ENCODE measurements at regions not wholly inside any gene's neighbourhood (a gene's known extent, or its start where the extent isn't known, plus 50 kb on each side); places are given as distances from the start of the nearest gene placed in this dataset.

DNA sequence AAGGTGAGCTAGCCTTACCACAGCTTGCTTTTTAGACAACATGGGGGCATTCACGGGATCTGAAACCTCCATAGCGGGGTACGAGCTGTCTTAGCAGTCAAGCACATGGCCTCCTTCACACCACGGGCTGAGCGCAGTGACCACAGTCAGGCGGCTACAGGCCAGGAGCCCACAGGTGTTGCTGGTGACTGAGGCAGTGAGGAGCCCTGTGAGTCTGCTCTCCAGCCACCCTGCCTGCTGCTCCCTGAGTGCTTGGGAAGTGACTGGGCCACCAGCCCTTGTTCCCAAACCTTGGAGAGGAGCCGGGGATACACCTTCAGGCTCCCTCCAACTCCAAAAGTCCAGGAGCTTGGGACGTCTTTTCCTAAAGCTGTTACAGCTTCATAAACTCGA is 418.1 kb upstream of the MYT1L start:
- intact Hi-C loops (cut with DNase I) = no loop called here
- H3K9me3 ChIP-seq = no peaks in the 10 kb centered on the region
- H3K27ac ChIP-seq = no peak overlapping the region
- H3K4me1 ChIP-seq = no peaks in the 10 kb centered on the region
- H3K36me3 ChIP-seq = no peaks in the 10 kb centered on the region
- H3K4me3 ChIP-seq = no peak overlapping the region
- H3K27me3 ChIP-seq = no peaks in the 10 kb centered on the region
- TF ChIP-seq, protein P1, sequence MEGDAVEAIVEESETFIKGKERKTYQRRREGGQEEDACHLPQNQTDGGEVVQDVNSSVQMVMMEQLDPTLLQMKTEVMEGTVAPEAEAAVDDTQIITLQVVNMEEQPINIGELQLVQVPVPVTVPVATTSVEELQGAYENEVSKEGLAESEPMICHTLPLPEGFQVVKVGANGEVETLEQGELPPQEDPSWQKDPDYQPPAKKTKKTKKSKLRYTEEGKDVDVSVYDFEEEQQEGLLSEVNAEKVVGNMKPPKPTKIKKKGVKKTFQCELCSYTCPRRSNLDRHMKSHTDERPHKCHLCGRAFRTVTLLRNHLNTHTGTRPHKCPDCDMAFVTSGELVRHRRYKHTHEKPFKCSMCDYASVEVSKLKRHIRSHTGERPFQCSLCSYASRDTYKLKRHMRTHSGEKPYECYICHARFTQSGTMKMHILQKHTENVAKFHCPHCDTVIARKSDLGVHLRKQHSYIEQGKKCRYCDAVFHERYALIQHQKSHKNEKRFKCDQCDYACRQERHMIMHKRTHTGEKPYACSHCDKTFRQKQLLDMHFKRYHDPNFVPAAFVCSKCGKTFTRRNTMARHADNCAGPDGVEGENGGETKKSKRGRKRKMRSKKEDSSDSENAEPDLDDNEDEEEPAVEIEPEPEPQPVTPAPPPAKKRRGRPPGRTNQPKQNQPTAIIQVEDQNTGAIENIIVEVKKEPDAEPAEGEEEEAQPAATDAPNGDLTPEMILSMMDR (IDR thresholded peaks at IDR 0.05) = no peak
- DNase-seq (ENCODE audit: low spot score in 2 of 2) = peak in 1 of 2 donors; percentile 52

DNA sequence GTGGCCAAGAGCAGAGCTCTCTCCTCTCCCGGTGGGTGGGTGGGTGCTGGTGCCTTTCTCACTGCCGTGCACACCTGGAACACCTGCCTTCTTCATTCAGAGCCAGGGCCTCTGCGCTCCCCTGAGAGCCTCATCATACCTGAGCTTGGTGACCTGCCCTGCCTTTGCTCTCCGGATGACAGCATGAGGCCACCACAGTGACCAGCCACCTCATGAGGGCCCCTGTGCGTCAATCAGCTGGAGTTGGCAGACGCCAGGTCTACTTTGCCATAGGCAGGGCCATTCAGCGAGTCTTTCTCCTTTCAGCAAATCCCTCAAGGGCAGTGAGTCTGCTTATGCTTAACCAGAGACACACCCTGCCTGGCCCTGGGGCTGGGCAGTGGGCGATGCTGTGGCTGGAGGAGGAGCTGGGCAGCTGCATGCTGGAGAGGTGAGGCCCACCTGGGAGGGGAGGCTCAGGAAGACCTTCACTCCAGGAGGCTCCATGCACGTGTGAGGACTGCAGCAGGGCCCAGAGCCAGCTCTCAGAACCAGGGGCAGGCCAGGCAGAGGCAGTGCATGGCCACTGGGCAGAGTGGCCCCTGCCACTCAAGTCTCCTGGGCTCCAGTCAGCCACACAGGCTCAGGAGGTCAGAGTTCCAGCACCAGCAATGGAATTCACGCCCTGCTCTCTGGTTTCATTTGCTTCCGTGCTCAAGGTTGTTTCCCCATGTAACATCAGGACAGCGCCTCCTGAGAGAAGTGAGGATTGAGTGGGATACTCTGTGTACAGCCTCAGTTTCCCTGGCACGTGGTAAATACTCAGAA is 417.5 kb upstream of the MYT1L start:
- Histone ChIP-seq H3K4me1 (no peaks in the 10 kb centered on the region), H3K36me3 (no peaks in the 10 kb centered on the region), H3K27ac (no peak overlapping the region), H3K4me3 (no peak overlapping the region), H3K9me3 (no peaks in the 10 kb centered on the region), H3K27me3 (no peaks in the 10 kb centered on the region)
- DNase-seq (ENCODE audit: low spot score in 2 of 2) = no peak
- TF ChIP-seq, protein P1 (IDR thresholded peaks at IDR 0.05) = no peak
- intact Hi-C loops (cut with DNase I) = no loop called here

DNA sequence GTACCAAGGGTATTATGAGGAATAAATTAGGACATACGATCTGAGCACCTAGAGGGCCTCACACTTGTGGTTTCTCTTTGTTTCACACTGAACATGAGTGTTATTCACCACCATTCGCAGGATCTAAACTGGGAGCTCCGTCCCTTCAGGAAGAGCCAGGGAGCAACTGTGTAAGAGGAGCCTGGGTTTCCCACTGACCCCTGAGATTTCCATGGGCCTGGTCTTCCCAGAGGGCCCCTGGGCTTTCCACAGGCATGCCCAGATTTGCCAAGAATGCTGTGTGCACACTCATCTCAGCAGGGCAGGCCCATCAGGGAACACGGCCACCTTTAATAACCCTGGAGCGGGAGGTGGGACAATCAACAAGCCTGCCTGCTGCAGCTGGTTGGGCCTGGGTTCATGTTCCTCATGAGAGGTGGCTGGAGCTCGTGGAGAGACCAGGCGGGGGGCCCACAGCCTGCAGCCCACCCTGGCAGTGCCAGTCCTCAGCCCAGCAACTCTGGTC is 416.8 kb upstream of the MYT1L start:
- intact Hi-C loops (cut with DNase I) = no loop called here
- Histone ChIP-seq H3K4me1 (no peaks in the 10 kb centered on the region), H3K27ac (no peak overlapping the region), H3K36me3 (no peaks in the 10 kb centered on the region), H3K27me3 (no peaks in the 10 kb centered on the region), H3K4me3 (no peak overlapping the region), H3K9me3 (no peaks in the 10 kb centered on the region)
- DNase-seq (ENCODE audit: low spot score in 2 of 2) = peak in 1 of 2 donors; percentile 46
- TF ChIP-seq, protein P1 (IDR thresholded peaks at IDR 0.05) = no peak

DNA sequence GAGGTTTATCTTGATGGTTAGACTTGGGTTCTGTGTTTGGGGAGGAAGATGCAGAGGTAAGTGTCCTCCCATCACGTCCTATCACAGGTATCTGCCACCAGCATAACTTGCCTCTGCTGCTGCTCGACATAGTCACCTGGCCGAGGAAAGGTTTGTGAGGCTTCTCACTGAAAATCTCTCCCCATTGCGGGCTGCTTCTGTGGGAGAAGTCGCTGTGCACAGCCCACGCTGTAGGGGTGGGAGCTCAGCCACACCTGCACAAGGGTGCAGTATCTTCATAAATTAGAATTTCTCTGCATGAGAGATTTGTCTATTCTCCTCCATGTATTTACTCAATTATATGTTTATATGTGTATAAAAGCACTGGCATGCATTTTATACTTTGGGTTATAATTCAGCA is 415.7 kb upstream of the MYT1L start:
- H3K9me3 ChIP-seq = no peaks in the 10 kb centered on the region
- DNase-seq (ENCODE audit: low spot score in 2 of 2) = no peak
- no peaks in the 10 kb centered on the region for H3K36me3 ChIP-seq
- no peaks in the 10 kb centered on the region for H3K27me3 ChIP-seq
- H3K4me3 ChIP-seq = no peak overlapping the region
- intact Hi-C loops (cut with DNase I) = no loop called here
- no peaks in the 10 kb centered on the region for H3K4me1 ChIP-seq
- H3K27ac ChIP-seq = no peak overlapping the region
- TF ChIP-seq, protein P1 (IDR thresholded peaks at IDR 0.05) = no peak

DNA sequence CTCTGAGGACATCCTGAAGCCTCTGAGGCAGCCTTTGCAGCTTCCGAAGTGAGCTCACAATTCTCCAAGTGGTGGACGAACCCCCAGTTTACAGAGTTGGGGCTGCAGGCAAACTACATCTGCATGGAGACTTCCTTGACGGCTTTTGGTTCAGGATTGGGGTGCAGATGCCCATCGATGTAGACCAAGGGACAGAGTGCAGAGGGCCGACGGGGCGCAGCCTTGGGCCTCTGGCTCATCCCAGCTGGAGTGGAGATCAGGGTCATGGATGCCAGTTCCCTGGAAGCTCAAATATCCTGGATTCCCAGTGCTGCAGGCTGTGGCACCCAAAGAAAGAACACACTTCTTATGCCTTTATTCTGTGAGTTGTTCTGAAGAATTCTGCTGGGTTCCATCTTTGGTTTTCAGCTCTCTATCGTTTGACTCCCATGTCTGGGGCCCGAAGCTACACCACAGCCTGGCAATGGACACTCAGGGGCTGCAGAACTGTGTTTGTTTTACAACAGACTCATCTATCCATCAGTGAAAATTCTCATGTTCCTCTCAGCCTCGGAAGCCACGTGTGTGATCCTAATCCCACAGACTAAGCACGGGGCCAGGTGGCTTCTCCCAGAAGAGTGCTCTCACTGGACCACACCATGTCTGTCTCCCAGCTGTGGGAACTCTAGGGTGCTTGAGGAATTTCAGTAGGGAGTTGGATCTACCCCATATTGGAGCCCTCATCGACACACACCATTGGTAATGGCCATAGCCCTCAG is 414.1 kb upstream of the MYT1L start:
- TF ChIP-seq, protein P1 (IDR thresholded peaks at IDR 0.05) = no peak
- DNase-seq (ENCODE audit: low spot score in 2 of 2) = no peak
- Histone ChIP-seq H3K9me3 (no peaks in the 10 kb centered on the region), H3K27ac (no peak overlapping the region), H3K36me3 (no peaks in the 10 kb centered on the region), H3K4me3 (no peak overlapping the region), H3K27me3 (no peaks in the 10 kb centered on the region), H3K4me1 (no peaks in the 10 kb centered on the region)
- intact Hi-C loops (cut with DNase I) = no loop called here
